ENCODE measurements at regions not wholly inside any gene's neighbourhood (a gene's known extent, or its start where the extent isn't known, plus 50 kb on each side); places are given as distances from the start of the nearest gene placed in this dataset.
"Not testable (repeated sequence)": the region's sequence is repeated elsewhere in the genome, so short reads cannot be mapped to it uniquely, and the experiment has no call there.

GRCh38 chr11:69217276-69218105, 61.8 kb downstream of the SMIM38 start:
- ChIA-PET CTCF (no interaction called here), POLR2A (no interaction called here)

GRCh38 chr11:69218271-69218682, 62.5 kb downstream of the SMIM38 start:
- ChIA-PET CTCF (no interaction called here), POLR2A (no interaction called here)
- no peak for DNase-seq
- Mint-ChIP-seq H3K36me3 (no peaks in the 10 kb centered on the region), H3K4me1 (no peaks in the 10 kb centered on the region), H3K9me3 (no peaks in the 10 kb centered on the region), H3K4me3 (no peak overlapping the region), H3K27me3 (peaks cover 8 to 19% of the 10 kb centered on the region in 2 donors), H3K27ac (no peak overlapping the region)
- Histone ChIP-seq H3K4me1 (ENCODE audit: insufficient read depth, low read length) (no peaks in the 10 kb centered on the region), H3K36me3 (ENCODE audit: insufficient read depth, low read length) (no peaks in the 10 kb centered on the region), H3K27me3 (ENCODE audit: insufficient read depth, low read length, poor library complexity, severe bottlenecking) (no peaks in the 10 kb centered on the region), H3K4me3 (ENCODE audit: low read length) (no peak overlapping the region), H3K27ac (ENCODE audit: low read depth, low read length) (no peak overlapping the region), H3K9me3 (ENCODE audit: low read length) (no peaks in the 10 kb centered on the region)

More at GRCh38 chr11:69217276-69218105, 61.8 kb downstream of the SMIM38 start:
- Histone ChIP-seq H3K4me3 (ENCODE audit: low read length) (no peak overlapping the region), H3K27ac (ENCODE audit: low read depth, low read length) (no peak overlapping the region), H3K27me3 (ENCODE audit: insufficient read depth, low read length, poor library complexity, severe bottlenecking) (no peaks in the 10 kb centered on the region), H3K36me3 (ENCODE audit: insufficient read depth, low read length) (no peaks in the 10 kb centered on the region), H3K4me1 (ENCODE audit: insufficient read depth, low read length) (no peaks in the 10 kb centered on the region), H3K9me3 (ENCODE audit: low read length) (no peaks in the 10 kb centered on the region)
- Mint-ChIP-seq H3K4me1 (no peaks in the 10 kb centered on the region), H3K36me3 (no peaks in the 10 kb centered on the region), H3K27ac (no peak overlapping the region), H3K4me3 (no peak overlapping the region), H3K9me3 (no peaks in the 10 kb centered on the region), H3K27me3 (peaks cover 12 to 22% of the 10 kb centered on the region in 2 donors)
- DNase-seq: no peak

GRCh38 chr11:69218946-69219720, 63.4 kb downstream of the SMIM38 start:
- Mint-ChIP-seq H3K4me3 (no peak overlapping the region), H3K27me3 (peaks cover 5 to 13% of the 10 kb centered on the region in 2 donors), H3K4me1 (no peaks in the 10 kb centered on the region), H3K9me3 (no peaks in the 10 kb centered on the region), H3K27ac (no peak overlapping the region), H3K36me3 (no peaks in the 10 kb centered on the region)
- no peak for DNase-seq
- POLR2A ChIA-PET: no interaction called here
- Histone ChIP-seq H3K27me3 (ENCODE audit: insufficient read depth, low read length, poor library complexity, severe bottlenecking) (no peaks in the 10 kb centered on the region), H3K27ac (ENCODE audit: low read depth, low read length) (no peak overlapping the region), H3K4me3 (ENCODE audit: low read length) (no peak overlapping the region), H3K9me3 (ENCODE audit: low read length) (no peaks in the 10 kb centered on the region), H3K4me1 (ENCODE audit: insufficient read depth, low read length) (no peaks in the 10 kb centered on the region), H3K36me3 (ENCODE audit: insufficient read depth, low read length) (no peaks in the 10 kb centered on the region)
- CTCF ChIA-PET: no interaction called here

- peaks cover 0 to 2% (median 0%) of the 10 kb centered on the region in 5 donors for H3K9me3 Mint-ChIP-seq
- Histone ChIP-seq H3K36me3 (ENCODE audit: insufficient read depth, low read length) (no peaks in the 10 kb centered on the region), H3K4me1 (ENCODE audit: insufficient read depth, low read length) (no peaks in the 10 kb centered on the region), H3K9me3 (ENCODE audit: low read length) (no peaks in the 10 kb centered on the region), H3K27me3 (ENCODE audit: insufficient read depth, low read length, poor library complexity, severe bottlenecking) (no peaks in the 10 kb centered on the region), H3K4me3 (ENCODE audit: low read length) (no peak overlapping the region), H3K27ac (ENCODE audit: low read depth, low read length) (no peak overlapping the region)
- no peak overlapping the region for H3K27ac Mint-ChIP-seq
- H3K27me3 Mint-ChIP-seq: peaks cover 4 to 20% of the 10 kb centered on the region in 2 donors
- ChIA-PET CTCF (no interaction called here), POLR2A (no interaction called here)
- H3K4me3 Mint-ChIP-seq: no peak overlapping the region
- H3K4me1 Mint-ChIP-seq: no peaks in the 10 kb centered on the region
- DNase-seq: peak in 1 of 5 donors; percentile 4
- H3K36me3 Mint-ChIP-seq: no peaks in the 10 kb centered on the region
Observed at GRCh38 chr11:69219991-69220390, 64.3 kb downstream of the SMIM38 start.

- no peaks in the 10 kb centered on the region for H3K36me3 Mint-ChIP-seq
- H3K4me3 ChIP-seq (ENCODE audit: low read length): no peak overlapping the region
- H3K4me1 Mint-ChIP-seq: no peaks in the 10 kb centered on the region
- H3K27ac ChIP-seq (ENCODE audit: low read depth, low read length): no peak overlapping the region
- ChIA-PET POLR2A (no interaction called here), CTCF (no interaction called here)
- DNase-seq: peak in 1 of 5 donors; percentile 32
- no peaks in the 10 kb centered on the region for H3K9me3 ChIP-seq (ENCODE audit: low read length)
- peaks cover 0 to 2% (median 0%) of the 10 kb centered on the region in 5 donors for H3K9me3 Mint-ChIP-seq
- no peaks in the 10 kb centered on the region for H3K36me3 ChIP-seq (ENCODE audit: insufficient read depth, low read length)
- H3K4me1 ChIP-seq (ENCODE audit: insufficient read depth, low read length): no peaks in the 10 kb centered on the region
- H3K27me3 ChIP-seq (ENCODE audit: insufficient read depth, low read length, poor library complexity, severe bottlenecking): no peaks in the 10 kb centered on the region
- H3K27me3 Mint-ChIP-seq: peaks cover 4 to 26% of the 10 kb centered on the region in 2 donors
- no peak overlapping the region for H3K4me3 Mint-ChIP-seq
- no peak overlapping the region for H3K27ac Mint-ChIP-seq
Observed at GRCh38 chr11:69220561-69221051, 64.9 kb downstream of the SMIM38 start.

GRCh38 chr11:69221086-69221485, 65.4 kb downstream of the SMIM38 start:
- DNase-seq: no peak

GRCh38 chr11:69221636-69222035, 65.9 kb downstream of the SMIM38 start:
- DNase-seq; H3K27ac Mint-ChIP-seq; H3K27ac ChIP-seq (ENCODE audit: low read depth, low read length); H3K27me3 ChIP-seq (ENCODE audit: insufficient read depth, low read length, poor library complexity, severe bottlenecking); CTCF ChIA-PET; POLR2A ChIA-PET; H3K36me3 Mint-ChIP-seq; H3K36me3 ChIP-seq (ENCODE audit: insufficient read depth, low read length); H3K4me1 ChIP-seq (ENCODE audit: insufficient read depth, low read length); H3K4me3 ChIP-seq (ENCODE audit: low read length); H3K4me1 Mint-ChIP-seq; H3K9me3 Mint-ChIP-seq; H3K9me3 ChIP-seq (ENCODE audit: low read length); H3K4me3 Mint-ChIP-seq: not testable (repeated sequence)
- H3K27me3 Mint-ChIP-seq: peaks cover 8 to 36% of the 10 kb centered on the region in 2 donors

More at GRCh38 chr11:69221086-69221485, 65.4 kb downstream of the SMIM38 start:
- Mint-ChIP-seq H3K9me3 (peaks cover 1 to 3% (median 2%) of the 10 kb centered on the region in 5 donors), H3K4me3 (no peak overlapping the region), H3K27ac (no peak overlapping the region), H3K27me3 (peaks cover 7 to 31% of the 10 kb centered on the region in 2 donors), H3K36me3 (no peaks in the 10 kb centered on the region), H3K4me1 (no peaks in the 10 kb centered on the region)
- no peak overlapping the region for H3K4me3 ChIP-seq (ENCODE audit: low read length)
- ChIA-PET POLR2A (no interaction called here), CTCF (no interaction called here)
- no peaks in the 10 kb centered on the region for H3K36me3 ChIP-seq (ENCODE audit: insufficient read depth, low read length)
- no peaks in the 10 kb centered on the region for H3K27me3 ChIP-seq (ENCODE audit: insufficient read depth, low read length, poor library complexity, severe bottlenecking)
- no peaks in the 10 kb centered on the region for H3K4me1 ChIP-seq (ENCODE audit: insufficient read depth, low read length)
- no peaks in the 10 kb centered on the region for H3K9me3 ChIP-seq (ENCODE audit: low read length)
- H3K27ac ChIP-seq (ENCODE audit: low read depth, low read length): no peak overlapping the region

GRCh38 chr11:69227271-69227670, 66.7 kb upstream of the MYEOV start:
- Histone ChIP-seq H3K27ac (ENCODE audit: low read depth, low read length) (no peak overlapping the region), H3K36me3 (ENCODE audit: insufficient read depth, low read length) (no peaks in the 10 kb centered on the region), H3K9me3 (ENCODE audit: low read length) (no peaks in the 10 kb centered on the region), H3K4me3 (ENCODE audit: low read length) (no peak overlapping the region), H3K27me3 (ENCODE audit: insufficient read depth, low read length, poor library complexity, severe bottlenecking) (no peaks in the 10 kb centered on the region), H3K4me1 (ENCODE audit: insufficient read depth, low read length) (no peaks in the 10 kb centered on the region)
- Mint-ChIP-seq H3K4me3 (no peak overlapping the region), H3K27me3 (peaks cover 27 to 73% of the 10 kb centered on the region in 2 donors), H3K9me3 (peaks cover 7 to 15% (median 11%) of the 10 kb centered on the region in 5 donors), H3K36me3 (peaks cover 0 to 3% (median 2%) of the 10 kb centered on the region in 3 donors), H3K4me1 (no peaks in the 10 kb centered on the region), H3K27ac (no peak overlapping the region)
- ChIA-PET CTCF (no interaction called here), POLR2A (no interaction called here)
- peak in 1 of 5 donors; percentile 18 for DNase-seq
